SK-N-SH (cell line): ENCODE measurements at regions not wholly inside any gene's neighbourhood (a gene's known extent, or its start where the extent isn't known, plus 50 kb on each side); places are given as distances from the start of the nearest gene placed in this dataset.

Experiments
- CHD2 ChIP-seq: fragments of 150-350 bp; IDR thresholded peaks from 2 replicates; pipeline ENCODE4 v1.6.1; 2018; ENCODE audit warnings: low read length; ENCODE audit not compliant: partially characterized antibody
- FOXM1 ChIP-seq: IDR thresholded peaks from 2 replicates; pipeline ENCODE4 v1.4.0; 2012; ENCODE audit warnings: low read depth, mild to moderate bottlenecking
- MEF2A ChIP-seq: IDR thresholded peaks from 2 replicates; pipeline ENCODE4 v1.4.0; 2012; ENCODE audit warnings: low read depth, borderline replicate concordance
- RAD21 ChIP-seq: IDR thresholded peaks from 2 replicates; pipeline ENCODE4 v1.6.1; 2012; ENCODE audit warnings: mild to moderate bottlenecking, low read length
- RXRA ChIP-seq: IDR thresholded peaks from 2 replicates; pipeline ENCODE4 v1.4.0; 2012; ENCODE audit warnings: low read depth, mild to moderate bottlenecking, borderline replicate concordance
- TAF1 ChIP-seq: IDR thresholded peaks from 2 replicates; pipeline ENCODE4 v1.6.1; 2012; ENCODE audit warnings: low read depth, mild to moderate bottlenecking, low read length, moderate library complexity, borderline replicate concordance
- TCF12 ChIP-seq: IDR thresholded peaks from 2 replicates; pipeline ENCODE4 v1.4.0; 2012
- TEAD4 ChIP-seq: IDR thresholded peaks from 2 replicates; pipeline ENCODE4 v1.4.0; 2012; ENCODE audit warnings: mild to moderate bottlenecking, borderline replicate concordance; ENCODE audit not compliant: insufficient read depth
- TF ChIP-seq, protein P1 (sequence below): IDR thresholded peaks from 2 replicates; pipeline ENCODE4 v1.4.0; 2012; ENCODE audit warnings: low read depth, borderline replicate concordance
- TF ChIP-seq, protein P2 (sequence below): fragments of 200-600 bp; sonication (generic); IDR thresholded peaks from 2 replicates; pipeline ENCODE4 v1.6.1; 2017; ENCODE audit warnings: antibody characterized with exemption, mild to moderate bottlenecking, moderate library complexity
- TF ChIP-seq, protein P3 (sequence below): IDR thresholded peaks from 2 replicates; pipeline ENCODE4 v1.4.0; 2012; ENCODE audit warnings: low read depth
- TF ChIP-seq, protein P4 (sequence below): IDR thresholded peaks from 2 replicates; pipeline ENCODE4; 2012
- TF ChIP-seq, protein P5 (sequence below): fragments of 150-350 bp; IDR thresholded peaks from 2 replicates; pipeline ENCODE4 v1.6.1; 2017; ENCODE audit warnings: antibody characterized with exemption, low read length, low read depth, borderline replicate concordance

DNA sequence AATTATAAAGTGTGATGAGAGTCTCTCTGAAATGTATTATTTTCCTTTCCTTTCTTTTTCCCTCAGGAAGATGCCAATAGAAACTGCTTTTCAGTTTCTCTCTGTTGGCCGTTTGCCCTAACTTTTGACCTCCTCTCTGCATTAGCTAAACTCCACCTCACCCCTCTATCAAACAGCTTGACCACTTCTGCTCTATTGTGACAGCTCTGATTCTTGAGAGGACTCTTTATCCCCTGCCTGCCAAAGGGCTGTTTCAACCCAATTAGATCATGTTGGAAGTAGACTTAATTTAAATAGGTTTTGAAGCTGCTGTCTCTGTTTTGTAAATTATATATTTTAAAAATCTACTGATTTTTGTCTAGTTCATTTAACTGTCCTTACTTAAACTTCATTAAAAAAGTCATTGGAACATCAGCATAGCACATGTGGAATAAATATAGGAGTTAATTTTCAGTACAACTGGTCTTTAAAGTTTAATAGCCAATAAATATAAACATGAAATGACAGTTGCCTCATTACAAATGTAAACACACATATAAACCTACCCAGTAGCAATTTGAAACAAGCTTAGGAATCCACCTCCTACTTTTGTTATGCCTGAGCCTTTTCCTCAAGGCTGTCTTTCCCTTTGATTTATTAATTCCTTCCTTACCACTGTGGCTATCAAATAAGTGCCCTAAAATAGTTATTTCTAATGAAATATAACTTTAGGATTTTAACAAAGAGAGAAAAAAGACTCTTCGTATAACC lies 152.0 kb downstream of the CHRM3 start:
- TF ChIP-seq CHD2 (no peak), TEAD4 (no peak), TCF12 (no peak), TAF1 (no peak), MEF2A (no peak), FOXM1 (no peak), RAD21 (no peak), RXRA (no peak)
- TF ChIP-seq, protein P1, sequence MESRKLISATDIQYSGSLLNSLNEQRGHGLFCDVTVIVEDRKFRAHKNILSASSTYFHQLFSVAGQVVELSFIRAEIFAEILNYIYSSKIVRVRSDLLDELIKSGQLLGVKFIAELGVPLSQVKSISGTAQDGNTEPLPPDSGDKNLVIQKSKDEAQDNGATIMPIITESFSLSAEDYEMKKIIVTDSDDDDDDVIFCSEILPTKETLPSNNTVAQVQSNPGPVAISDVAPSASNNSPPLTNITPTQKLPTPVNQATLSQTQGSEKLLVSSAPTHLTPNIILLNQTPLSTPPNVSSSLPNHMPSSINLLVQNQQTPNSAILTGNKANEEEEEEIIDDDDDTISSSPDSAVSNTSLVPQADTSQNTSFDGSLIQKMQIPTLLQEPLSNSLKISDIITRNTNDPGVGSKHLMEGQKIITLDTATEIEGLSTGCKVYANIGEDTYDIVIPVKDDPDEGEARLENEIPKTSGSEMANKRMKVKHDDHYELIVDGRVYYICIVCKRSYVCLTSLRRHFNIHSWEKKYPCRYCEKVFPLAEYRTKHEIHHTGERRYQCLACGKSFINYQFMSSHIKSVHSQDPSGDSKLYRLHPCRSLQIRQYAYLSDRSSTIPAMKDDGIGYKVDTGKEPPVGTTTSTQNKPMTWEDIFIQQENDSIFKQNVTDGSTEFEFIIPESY, result no peak
- TF ChIP-seq, protein P2, sequence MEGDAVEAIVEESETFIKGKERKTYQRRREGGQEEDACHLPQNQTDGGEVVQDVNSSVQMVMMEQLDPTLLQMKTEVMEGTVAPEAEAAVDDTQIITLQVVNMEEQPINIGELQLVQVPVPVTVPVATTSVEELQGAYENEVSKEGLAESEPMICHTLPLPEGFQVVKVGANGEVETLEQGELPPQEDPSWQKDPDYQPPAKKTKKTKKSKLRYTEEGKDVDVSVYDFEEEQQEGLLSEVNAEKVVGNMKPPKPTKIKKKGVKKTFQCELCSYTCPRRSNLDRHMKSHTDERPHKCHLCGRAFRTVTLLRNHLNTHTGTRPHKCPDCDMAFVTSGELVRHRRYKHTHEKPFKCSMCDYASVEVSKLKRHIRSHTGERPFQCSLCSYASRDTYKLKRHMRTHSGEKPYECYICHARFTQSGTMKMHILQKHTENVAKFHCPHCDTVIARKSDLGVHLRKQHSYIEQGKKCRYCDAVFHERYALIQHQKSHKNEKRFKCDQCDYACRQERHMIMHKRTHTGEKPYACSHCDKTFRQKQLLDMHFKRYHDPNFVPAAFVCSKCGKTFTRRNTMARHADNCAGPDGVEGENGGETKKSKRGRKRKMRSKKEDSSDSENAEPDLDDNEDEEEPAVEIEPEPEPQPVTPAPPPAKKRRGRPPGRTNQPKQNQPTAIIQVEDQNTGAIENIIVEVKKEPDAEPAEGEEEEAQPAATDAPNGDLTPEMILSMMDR, result no peak
- TF ChIP-seq, protein P3, sequence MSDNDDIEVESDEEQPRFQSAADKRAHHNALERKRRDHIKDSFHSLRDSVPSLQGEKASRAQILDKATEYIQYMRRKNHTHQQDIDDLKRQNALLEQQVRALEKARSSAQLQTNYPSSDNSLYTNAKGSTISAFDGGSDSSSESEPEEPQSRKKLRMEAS, result no peak
- TF ChIP-seq, protein P4, sequence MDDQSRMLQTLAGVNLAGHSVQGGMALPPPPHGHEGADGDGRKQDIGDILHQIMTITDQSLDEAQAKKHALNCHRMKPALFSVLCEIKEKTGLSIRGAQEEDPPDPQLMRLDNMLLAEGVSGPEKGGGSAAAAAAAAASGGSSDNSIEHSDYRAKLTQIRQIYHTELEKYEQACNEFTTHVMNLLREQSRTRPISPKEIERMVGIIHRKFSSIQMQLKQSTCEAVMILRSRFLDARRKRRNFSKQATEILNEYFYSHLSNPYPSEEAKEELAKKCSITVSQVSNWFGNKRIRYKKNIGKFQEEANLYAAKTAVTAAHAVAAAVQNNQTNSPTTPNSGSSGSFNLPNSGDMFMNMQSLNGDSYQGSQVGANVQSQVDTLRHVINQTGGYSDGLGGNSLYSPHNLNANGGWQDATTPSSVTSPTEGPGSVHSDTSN, result no peak
- TF ChIP-seq, protein P5, sequence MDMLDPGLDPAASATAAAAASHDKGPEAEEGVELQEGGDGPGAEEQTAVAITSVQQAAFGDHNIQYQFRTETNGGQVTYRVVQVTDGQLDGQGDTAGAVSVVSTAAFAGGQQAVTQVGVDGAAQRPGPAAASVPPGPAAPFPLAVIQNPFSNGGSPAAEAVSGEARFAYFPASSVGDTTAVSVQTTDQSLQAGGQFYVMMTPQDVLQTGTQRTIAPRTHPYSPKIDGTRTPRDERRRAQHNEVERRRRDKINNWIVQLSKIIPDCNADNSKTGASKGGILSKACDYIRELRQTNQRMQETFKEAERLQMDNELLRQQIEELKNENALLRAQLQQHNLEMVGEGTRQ, result no peak
